DMS79 (cell line): ENCODE measurements at regions not wholly inside any gene's neighbourhood (a gene's known extent, or its start where the extent isn't known, plus 50 kb on each side); places are given as distances from the start of the nearest gene placed in this dataset.
"Not testable (repeated sequence)": the region's sequence is repeated elsewhere in the genome, so short reads cannot be mapped to it uniquely, and the experiment has no call there.

ENCODE experiments used
- DNase-seq: peaks from one replicate; lab custom pipeline; 2025; lab: John Stamatoyannopoulos, UW

DNA sequence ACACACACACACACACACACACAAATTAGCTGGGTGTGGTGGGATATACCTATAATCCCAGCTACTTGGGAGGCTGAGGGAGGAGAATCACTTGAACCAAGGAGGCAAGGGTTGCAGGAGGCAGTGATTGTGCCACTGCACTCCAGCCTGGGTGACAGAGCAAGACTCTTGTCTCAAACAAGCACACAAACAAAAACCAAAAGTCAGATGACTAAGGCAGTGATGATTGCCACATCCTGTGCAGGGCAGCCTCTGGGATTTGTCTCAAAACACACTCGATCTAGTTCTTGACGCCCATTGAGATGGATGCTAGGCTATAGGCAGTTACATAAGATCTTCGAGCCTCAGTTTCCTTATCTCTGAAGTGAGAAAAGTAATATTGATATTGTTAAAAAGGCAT lies 183.1 kb upstream of the NOTCH2NLA start:
- not testable (repeated sequence) for DNase-seq

GRCh38 chr1:146409817-146410441 lies 181.1 kb upstream of the NOTCH2NLA start:
- DNase-seq, result peak; percentile 58

- DNase-seq, result peak; percentile 37
Observed at GRCh38 chr1:146409116-146409801, 180.4 kb upstream of the NOTCH2NLA start.

GRCh38 chr1:146401281-146401825 lies 172.5 kb upstream of the NOTCH2NLA start:
- not testable (repeated sequence) for DNase-seq

- not testable (repeated sequence) for DNase-seq
Observed at GRCh38 chr1:146400173-146401121, 171.6 kb upstream of the NOTCH2NLA start.

DNA sequence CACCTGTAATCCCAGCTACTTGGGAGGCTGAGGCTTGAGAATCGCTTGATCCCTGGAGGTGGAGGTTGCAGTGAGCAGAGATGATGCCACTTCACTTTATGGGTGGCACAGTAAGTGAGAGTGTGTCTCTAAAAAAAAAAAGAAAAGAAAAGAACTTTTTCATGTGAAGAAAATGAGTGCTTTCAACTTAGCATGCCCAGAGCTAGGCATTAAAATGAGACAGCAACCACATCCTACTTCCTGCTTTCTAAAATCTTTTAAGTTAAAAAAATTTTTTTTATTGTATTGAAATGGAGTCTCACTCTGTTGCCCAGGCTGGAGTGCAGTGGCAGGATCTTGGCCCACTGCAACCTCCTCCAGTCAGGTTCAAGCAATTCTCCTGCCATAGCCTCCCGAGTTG lies 170.4 kb upstream of the NOTCH2NLA start:
- not testable (repeated sequence) for DNase-seq

DNA sequence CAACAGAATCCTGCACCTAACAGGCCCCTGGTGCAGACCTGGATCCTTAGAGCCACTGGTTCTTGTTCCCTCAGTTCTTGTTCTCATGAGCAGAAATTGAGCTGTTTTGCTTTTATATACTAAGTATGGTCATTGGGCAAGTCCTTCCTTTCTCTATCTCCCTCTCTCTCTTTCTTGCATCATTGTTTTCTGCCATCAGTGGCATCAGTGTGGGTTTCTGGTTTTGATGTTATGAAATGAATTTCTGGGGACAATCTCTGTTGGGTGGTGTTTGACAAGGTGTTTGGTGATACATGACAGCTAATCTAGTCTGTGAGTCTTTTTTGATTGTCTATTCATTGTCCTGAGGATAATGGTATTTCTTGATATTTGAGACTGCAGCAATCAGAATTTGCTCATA lies 168.0 kb upstream of the NOTCH2NLA start:
- DNase-seq, result not testable (repeated sequence)

GRCh38 chr1:146396242-146396641 lies 167.4 kb upstream of the NOTCH2NLA start:
- DNase-seq, result not testable (repeated sequence)

DNA sequence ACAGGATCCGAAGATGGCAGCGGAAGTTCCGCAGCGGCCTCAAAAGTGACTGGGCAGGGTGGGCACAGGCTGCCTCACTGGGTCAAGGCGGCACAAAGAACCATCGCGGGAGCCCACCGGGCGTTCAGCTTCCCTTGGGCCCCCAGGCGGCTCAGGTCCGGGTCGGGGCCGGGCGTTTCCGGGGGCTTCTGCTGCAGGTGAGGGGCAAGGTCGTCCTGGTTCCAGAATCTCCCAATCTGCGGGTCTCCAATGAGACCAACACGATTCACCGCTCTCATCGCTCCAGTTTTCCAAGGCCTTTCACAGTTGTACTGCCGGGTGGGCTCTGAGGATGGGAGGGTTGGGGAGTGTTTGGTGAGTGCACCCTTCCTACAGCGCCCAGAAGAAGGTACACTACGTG lies 165.0 kb upstream of the NOTCH2NLA start:
- not testable (repeated sequence) for DNase-seq

- not testable (repeated sequence) for DNase-seq
Observed at GRCh38 chr1:146393154-146393553, 164.3 kb upstream of the NOTCH2NLA start.

DNA sequence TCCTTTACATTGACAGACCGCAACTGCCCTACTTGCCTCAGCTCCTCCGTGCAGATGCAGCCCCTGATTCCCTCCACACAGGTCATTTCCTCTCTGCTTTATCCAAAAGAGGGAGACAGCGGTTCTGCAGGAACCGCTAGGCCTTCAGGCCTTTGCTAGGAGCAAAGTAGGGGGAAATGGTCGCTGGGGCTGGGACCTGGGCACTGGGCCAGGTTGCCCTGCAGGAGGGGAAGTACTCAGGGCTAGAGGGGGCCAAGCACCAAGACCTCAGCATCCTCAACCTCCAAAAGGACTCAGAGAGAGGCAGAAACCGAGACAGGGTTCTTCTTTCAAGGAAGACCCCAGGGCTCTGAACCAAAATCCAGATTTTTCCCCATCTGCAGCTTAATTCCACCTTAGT lies 160.4 kb upstream of the NOTCH2NLA start:
- not testable (repeated sequence) for DNase-seq

- DNase-seq, result peak; percentile 37
Observed at GRCh38 chr1:146387750-146388469, 159.1 kb upstream of the NOTCH2NLA start.

DNA sequence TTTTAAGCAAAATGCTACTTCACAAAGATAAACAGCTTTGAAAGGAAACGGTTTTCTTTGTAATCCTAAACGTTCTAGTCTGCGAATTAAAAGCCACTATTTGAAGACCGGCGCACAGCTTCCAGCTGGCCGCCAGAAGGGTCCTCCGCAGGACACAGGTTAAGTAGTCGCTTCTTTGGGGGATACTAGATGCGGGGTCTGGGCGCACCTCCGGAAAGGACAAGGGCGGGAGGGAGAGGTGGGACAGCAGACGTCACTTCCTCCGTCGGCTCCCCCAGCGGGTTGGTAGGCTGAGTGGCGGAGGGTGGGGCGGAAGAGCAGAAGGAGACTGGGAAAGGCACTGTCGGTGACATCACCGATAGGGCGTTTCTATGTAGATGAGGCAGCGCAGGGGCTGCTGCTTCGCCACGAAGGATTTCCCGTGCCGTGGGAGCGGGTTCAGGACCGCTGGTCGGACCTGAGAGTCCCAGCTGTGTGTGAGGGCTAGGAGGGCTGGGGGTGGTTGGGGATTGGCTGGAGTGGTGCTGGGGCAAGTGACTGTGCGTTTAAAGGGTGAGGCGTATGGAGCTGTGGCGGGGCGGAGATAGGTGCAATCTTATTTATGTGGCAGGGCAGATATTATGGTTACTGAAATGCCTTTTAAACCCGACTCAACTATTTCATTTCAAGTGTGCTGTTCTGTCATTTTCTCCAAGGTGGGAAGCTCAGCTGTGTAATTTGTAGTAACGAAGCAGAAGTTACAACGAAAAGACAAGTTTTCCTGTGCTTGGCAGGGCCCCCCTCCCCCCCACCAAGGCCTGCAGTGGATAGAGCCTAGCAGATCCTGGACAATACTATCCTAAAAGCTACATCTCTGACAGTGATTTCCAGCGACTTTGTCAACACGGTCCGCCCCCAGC lies 158.3 kb upstream of the NOTCH2NLA start:
- DNase-seq, result peak; percentile 82

- not testable (repeated sequence) for DNase-seq
Observed at GRCh38 chr1:146381196-146381595, 152.4 kb upstream of the NOTCH2NLA start.

- peak; percentile 98 for DNase-seq
Observed at GRCh38 chr1:146376708-146377496, 148.1 kb upstream of the NOTCH2NLA start.

GRCh38 chr1:146376309-146376707 lies 147.5 kb upstream of the NOTCH2NLA start:
- DNase-seq, result peak; percentile 67

- DNase-seq, result not testable (repeated sequence)
Observed at GRCh38 chr1:146375108-146375507, 146.3 kb upstream of the NOTCH2NLA start.

DNA sequence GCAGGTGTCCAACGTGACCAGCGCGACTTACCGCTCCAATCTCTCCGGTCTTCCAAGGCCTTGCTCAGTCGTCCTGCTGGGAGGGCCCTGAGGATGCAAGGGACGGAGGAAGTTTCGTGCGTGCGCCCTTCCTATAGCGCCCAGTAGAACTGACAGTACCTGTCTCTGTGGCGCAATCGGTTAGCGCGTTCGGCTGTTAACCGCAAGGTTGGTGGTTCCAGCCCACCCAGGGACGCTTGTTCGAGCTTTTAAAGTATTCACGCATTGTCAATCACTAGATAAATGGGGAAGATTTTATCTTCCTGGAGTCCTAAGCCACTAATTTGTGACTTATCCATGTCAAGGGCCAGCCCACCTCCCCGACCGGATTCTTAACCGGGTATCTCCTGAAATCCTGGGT lies 141.1 kb upstream of the NOTCH2NLA start:
- DNase-seq, result peak; percentile 25

- DNase-seq, result not testable (repeated sequence)
Observed at GRCh38 chr1:146355373-146355772, 126.6 kb upstream of the NOTCH2NLA start.

DNA sequence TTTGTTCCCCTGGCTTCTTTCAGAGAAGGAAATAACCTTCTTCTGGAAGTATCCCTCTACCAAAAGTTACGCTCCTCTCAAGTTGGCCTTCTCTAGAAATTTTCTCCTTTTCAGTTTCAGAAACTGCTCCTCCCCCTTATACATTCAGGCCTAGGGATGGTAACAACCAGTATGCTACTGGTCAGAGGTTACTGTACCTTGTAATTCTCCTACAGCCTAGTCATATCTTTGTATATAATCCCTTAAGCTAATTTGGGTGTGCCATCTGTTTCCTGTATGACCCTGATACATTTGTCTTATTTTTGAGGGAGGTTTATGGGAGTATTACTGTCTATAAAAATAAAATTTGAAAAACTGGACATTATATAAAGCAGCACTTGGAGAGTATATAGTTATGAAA lies 98.0 kb upstream of the NOTCH2NLA start:
- not testable (repeated sequence) for DNase-seq
